WTC11 (cell line): ENCODE measurements at regions not wholly inside any gene's neighbourhood (a gene's known extent, or its start where the extent isn't known, plus 50 kb on each side); places are given as distances from the start of the nearest gene placed in this dataset.

Experiments used
- CTCF ChIP-seq: fragments of 200-600 bp; IDR thresholded peaks from 2 replicates; pipeline ENCODE4 v1.8.0; 2022; ENCODE audit warnings: antibody characterized with exemption
- TCF7 ChIP-seq: sonication (generic); formaldehyde crosslinking; IDR thresholded peaks from 2 replicates; pipeline ENCODE4 v1.8.0; 2022; ENCODE audit warnings: mild to moderate bottlenecking, low read depth, missing genetic modification reagents, moderate library complexity
- USF1 ChIP-seq: sonication (generic); formaldehyde crosslinking; IDR thresholded peaks from 2 replicates; pipeline ENCODE4 v1.8.0; 2022; ENCODE audit warnings: mild to moderate bottlenecking, missing genetic modification reagents
- ZNF232 ChIP-seq: sonication (generic); formaldehyde crosslinking; IDR thresholded peaks from 2 replicates; pipeline ENCODE4 v1.8.0; 2022; ENCODE audit warnings: mild to moderate bottlenecking, missing genetic modification reagents
- TF ChIP-seq, protein P1 (sequence below): sonication (generic); formaldehyde crosslinking; IDR thresholded peaks from 2 replicates; pipeline ENCODE4 v1.8.1; 2022; ENCODE audit warnings: mild to moderate bottlenecking, moderate library complexity, missing genetic modification reagents
- TF ChIP-seq, protein P2 (sequence below): sonication (generic); formaldehyde crosslinking; IDR thresholded peaks from 2 replicates; pipeline ENCODE4 v1.8.1; 2023; ENCODE audit warnings: mild to moderate bottlenecking, missing genetic modification reagents

DNA sequence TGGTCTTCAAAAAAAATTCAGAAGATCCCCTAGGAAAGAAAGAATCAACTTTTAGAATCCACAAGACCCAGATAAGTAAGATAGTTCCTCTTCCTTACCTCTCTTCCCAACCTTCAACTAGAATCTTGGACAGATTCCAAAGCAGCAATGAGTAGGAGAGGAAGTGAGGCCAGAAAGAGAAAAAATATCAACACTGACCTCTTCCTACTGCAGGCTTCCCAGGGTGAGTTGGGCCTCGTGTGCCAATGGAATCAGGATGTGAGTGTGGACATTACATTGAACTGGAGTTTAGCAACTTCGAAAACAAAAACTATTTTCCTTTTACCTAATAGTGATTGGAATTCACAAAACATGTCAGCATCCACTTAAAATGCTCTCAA lies 102.5 kb upstream of the PIEZO2 start:
- no peak for TF ChIP-seq CTCF
- TF ChIP-seq TCF7 (CRISPR knock-in tag) = no peak
- TF ChIP-seq, protein P1, sequence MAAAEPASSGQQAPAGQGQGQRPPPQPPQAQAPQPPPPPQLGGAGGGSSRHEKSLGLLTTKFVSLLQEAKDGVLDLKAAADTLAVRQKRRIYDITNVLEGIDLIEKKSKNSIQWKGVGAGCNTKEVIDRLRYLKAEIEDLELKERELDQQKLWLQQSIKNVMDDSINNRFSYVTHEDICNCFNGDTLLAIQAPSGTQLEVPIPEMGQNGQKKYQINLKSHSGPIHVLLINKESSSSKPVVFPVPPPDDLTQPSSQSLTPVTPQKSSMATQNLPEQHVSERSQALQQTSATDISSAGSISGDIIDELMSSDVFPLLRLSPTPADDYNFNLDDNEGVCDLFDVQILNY (CRISPR knock-in tag) = no peak
- TF ChIP-seq, protein P2, sequence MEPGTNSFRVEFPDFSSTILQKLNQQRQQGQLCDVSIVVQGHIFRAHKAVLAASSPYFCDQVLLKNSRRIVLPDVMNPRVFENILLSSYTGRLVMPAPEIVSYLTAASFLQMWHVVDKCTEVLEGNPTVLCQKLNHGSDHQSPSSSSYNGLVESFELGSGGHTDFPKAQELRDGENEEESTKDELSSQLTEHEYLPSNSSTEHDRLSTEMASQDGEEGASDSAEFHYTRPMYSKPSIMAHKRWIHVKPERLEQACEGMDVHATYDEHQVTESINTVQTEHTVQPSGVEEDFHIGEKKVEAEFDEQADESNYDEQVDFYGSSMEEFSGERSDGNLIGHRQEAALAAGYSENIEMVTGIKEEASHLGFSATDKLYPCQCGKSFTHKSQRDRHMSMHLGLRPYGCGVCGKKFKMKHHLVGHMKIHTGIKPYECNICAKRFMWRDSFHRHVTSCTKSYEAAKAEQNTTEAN = no peak
- no peak for TF ChIP-seq USF1 (CRISPR knock-in tag)
- TF ChIP-seq ZNF232 (CRISPR knock-in tag) = no peak
